HL-60 (cell line): ENCODE measurements at regions not wholly inside any gene's neighbourhood (a gene's known extent, or its start where the extent isn't known, plus 50 kb on each side); places are given as distances from the start of the nearest gene placed in this dataset.

Experiments
- DNase-seq, 2 experiments: peaks; one replicate each; pipeline ENCODE4 v3.0.0-alpha.2; 2010 to 2020; ENCODE audit warnings: low read depth in 1 of 2, low spot score in 1 of 2
- H3K27ac ChIP-seq: fragments of 250-450 bp; sonication (Bioruptor Pico); replicated peaks from 2 replicates; pipeline ENCODE4 v1.5.1; 2020; ENCODE audit warnings: mild to moderate bottlenecking, moderate library complexity
- H3K27me3 ChIP-seq: fragments of 250-450 bp; sonication (Bioruptor Pico); 2 replicates; pipeline ENCODE4 v1.5.1; 2021; ENCODE audit warnings: mild to moderate bottlenecking, moderate library complexity; ENCODE audit not compliant: insufficient read depth, poor library complexity, severe bottlenecking
- H3K4me3 ChIP-seq: replicated peaks from 2 replicates; pipeline ENCODE4 v1.5.1; 2011; ENCODE audit warnings: mild to moderate bottlenecking, control low read depth, low read length; ENCODE audit not compliant: insufficient read depth
- CTCF ChIP-seq: IDR thresholded peaks from one replicate; pipeline ENCODE4 v1.5.1; 2011; ENCODE audit warnings: low read length, control low read depth, inconsistent platforms; ENCODE audit not compliant: insufficient read depth
- GABPA ChIP-seq: IDR thresholded peaks from 2 replicates; pipeline ENCODE4 v1.6.1; 2012; ENCODE audit warnings: low read depth
- REST ChIP-seq: IDR thresholded peaks from 2 replicates; pipeline ENCODE4 v1.6.1; 2012; ENCODE audit warnings: low read depth; ENCODE audit not compliant: insufficient replicate concordance

- H3K4me3 ChIP-seq, result no peak overlapping the region
- H3K27me3 ChIP-seq, result no peaks in the 10 kb centered on the region
- DNase-seq, result no peak
- TF ChIP-seq GABPA (no peak), CTCF (no peak), REST (no peak)
- H3K27ac ChIP-seq, result no peak overlapping the region
Observed at GRCh38 chr4:55768291-55768690, 51.3 kb upstream of the EXOC1L start.
